Hematopoietic multipotent progenitor cell treated with erythropoietin and hydrocortisone succinate and interleukin-3 and kit ligand, for 17 days (in vitro differentiated cells): ENCODE measurements at regions not wholly inside any gene's neighbourhood (a gene's known extent, or its start where the extent isn't known, plus 50 kb on each side); places are given as distances from the start of the nearest gene placed in this dataset.

Experiments
- DNase-seq: peaks from one replicate; pipeline ENCODE4 v3.0.0-alpha.2; 2015; ENCODE audit warnings: low spot score

DNA sequence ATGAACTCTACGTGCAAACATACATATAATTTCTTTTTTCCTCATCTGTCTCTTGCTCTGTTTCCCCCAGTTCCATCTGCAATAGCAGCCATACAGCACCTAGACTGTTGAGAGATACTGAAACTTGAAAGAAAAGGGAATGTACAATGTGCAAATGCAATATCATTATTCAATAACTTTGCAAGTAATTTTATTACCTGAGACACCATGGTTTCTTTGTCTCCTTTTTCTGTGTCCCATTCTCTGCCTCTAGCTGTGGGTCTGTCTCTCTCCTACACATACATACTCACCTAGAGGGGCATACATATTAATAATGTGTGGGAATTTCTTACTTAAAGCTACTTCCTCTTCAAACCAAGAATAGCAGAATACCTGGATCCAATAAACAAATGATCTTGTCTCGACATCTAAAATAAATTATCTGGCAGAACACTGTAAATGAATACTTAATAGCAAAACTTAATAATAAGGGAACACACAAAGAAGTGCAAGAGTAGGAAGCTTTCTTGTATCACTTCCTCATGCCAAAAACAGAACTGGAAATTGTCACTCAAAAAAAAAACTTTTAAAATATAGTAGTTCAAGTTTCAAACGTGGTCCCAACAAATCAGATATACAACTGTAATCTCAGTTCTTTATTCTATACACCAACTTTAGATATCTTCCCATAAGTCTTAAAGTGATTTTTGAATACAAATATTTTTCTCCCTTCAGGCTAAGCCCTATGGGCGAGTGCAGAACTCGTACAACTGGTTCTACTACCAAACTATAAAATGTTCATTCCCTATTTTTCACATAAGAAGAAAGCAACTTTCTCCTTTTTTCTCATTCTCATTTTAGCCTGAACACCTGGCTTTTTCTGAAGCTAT, 194.6 kb downstream of the NRIP1 start:
- no peak for DNase-seq

DNA sequence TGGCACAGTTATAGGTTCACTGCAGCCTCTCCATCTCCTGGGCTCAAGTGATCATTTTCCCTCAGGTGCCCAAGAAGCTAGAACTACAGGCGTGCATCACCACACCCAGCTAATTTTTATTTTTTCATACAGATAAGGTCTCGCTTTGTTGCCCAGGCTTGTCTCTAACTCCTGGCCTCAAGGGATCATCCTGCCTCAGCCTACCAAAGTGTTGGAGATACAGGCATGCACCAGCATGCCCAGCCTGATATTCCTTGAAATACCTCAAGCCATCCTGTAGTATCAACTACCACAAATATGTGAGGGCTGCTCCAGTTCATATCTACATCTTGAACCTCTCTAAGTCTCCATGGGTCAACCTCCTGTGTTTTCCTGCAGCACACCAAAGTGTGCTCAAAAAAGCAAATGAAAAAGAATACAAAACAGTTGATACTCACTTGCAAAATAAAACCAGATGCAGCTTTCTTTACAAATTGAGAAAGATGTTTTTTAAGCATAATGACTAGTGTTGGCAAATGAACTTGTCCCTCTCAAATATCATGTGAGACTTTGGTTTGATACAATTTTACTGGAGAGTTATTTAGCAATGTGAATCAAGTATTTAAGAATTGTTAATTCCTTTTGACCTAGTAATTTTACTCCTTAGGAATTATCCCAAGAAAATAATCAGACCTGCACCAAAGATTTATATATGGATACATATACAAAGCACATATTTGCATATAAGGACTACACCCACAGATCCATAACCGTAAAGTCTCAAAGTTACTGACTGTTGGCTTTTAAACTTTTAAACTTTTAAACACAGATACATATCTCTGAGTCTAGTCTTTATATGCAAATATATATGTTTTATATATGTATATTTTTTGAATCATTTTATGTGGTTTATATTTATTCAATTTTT, 197.7 kb downstream of the NRIP1 start:
- DNase-seq: no peak

DNA sequence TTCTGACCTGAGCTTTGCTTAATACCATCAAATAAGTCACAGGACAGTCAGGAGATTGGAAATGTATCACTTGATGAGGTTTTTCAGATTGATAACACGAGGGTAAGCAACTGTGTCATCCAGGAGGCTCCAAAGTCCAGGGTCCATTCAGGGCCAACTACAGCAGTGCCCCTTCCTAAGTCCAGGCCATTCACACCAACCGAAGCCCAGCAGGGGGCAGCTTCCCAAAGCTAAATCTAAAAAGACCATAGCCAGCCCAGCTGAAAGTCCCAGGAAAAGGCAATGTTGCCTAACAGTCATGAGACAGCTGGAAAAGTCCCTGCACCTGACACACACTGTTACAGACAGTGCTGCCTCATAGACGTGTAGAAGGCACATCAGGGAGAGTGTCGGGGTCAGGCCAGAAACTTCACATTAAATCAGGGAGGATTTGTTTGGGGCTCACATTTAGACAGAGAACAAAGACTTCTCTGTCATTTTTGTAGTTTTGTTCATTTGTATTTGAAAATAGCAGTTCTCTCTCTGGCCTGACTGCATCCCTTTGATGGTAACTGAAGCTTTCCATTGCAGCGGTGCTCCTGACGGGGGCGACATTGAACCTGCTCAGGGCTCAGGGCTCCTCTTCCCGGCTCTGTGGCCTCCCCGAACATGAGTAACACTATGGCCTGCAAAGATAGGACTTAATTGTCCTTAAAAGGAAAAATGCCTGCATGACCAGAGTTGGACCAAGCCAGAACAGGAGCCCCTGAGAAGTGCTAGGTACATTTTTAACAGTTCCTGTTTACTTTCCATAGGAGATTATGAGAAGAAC, 200.4 kb downstream of the NRIP1 start:
- DNase-seq: no peak

DNA sequence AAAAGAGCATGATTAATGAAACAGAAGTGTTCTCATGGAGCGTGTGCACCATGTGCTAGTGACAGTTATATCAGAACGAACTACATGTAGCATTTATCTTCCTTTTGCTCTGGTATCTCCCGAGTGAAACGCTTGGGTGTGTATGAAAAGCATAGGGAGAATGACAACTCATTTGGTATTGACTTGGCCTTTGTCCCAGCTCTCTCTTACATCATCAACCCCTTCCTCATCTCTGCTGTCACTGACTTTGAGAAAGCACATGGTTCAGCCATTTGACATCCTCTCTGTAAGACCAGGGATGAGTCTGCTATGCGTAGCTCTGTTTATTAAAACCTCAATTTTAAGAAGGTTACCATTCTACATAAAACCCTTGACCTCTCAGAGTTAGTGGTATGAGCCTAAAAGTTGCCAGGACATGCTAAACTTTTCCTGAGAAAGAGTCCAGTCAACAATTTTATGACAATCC, 201.0 kb downstream of the NRIP1 start:
- no peak for DNase-seq

DNA sequence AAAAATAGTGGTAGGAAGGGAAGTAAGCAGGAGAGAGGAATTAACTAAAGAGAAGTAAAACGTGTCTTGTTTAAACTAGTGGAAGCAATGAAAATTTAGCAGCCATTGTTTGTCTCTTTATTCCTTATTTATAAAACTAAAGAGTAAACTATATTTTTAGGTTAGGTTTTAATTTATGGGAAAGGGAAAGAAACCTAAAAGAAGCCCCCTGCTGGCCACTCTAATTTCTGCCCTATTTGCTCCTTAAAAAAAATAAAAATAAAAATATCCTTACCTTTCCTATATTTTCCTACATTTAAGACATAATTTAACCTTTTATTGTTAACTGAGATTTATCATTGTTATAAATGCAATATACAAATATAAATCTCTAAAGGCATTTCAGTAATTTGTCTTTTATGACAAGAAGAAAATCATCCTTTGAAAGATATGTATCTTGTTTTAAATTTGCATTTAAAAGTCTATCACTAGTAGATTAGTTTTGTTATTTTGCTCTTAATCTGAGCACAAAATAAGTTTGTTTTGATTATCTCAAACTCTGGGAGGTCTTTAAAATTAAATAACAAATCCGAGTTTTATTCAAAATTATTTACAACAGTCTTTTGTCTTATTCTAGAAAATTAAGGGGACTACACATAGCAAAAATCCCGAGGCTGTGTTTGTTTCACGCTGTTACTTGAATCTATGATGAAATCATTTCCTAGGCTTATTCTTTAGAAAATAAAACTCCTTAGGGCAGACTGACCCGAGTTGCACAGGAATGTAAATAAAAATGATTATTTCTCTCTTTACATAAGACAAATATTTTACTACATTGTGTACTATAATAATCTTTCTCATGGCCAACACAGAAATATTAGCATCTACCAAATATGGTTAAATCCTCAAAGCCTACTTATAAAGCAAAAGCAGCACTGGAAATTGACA, 201.7 kb downstream of the NRIP1 start:
- DNase-seq: no peak

DNA sequence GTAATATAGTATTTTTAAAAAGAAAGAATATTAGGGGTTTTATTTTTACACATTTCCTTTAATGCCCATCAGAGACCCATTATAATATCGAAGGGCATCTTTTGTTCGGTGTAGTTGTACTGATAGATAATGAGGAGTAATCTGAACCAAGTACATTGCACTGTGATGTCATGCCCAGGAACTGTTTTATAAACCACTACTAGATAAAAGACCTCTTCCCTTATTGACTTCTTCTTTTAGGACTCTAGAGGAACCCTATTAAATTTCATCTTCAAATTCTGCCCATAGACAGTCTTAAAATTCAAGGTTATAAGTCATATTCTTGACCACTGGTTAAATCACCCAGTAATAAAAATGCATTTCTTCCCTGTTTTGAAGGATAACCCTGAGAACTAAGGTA, 206.5 kb downstream of the NRIP1 start:
- DNase-seq: no peak

DNA sequence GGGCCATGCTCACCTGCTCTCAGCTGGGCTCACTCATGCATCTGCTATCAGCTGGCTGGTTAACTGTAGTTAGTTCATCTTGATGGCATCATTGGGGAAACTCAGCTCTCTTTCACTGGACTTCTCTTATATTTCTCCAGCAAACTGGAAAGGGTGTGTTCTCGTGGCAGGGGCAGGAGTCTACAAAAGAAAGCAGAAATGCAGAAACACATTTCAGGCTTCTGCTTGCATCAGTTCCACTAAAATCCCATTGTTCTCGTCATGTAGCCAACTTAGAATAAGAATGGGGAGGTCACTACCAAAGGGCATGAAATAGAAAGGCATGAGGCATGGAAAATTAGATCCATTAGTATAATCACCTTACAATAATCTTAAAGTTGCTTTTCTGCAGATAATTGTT, 207.3 kb downstream of the NRIP1 start:
- DNase-seq: no peak

DNA sequence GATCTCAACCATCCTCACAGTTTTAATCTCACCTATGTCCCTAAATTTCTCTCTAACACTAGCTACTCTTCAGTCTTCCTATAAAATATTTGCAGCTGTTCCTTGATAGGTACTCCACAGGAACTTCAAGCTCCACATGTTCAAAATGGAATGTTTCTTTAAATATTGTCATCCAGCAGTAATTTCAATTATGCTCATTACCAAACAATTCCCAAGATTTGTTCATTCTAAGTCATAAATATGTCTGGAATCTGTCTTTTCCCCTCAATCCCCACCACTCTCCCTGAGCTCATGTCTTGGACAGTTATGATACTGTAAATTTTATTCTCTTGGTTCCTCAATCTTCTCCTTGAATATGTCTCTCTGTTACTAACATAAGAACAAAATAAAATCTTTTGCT, 214.4 kb downstream of the NRIP1 start:
- no peak for DNase-seq

GRCh38 chr21:14846621-14847020, 218.2 kb downstream of the NRIP1 start:
- no peak for DNase-seq

GRCh38 chr21:14844001-14844400, 220.8 kb downstream of the NRIP1 start:
- no peak for DNase-seq

DNA sequence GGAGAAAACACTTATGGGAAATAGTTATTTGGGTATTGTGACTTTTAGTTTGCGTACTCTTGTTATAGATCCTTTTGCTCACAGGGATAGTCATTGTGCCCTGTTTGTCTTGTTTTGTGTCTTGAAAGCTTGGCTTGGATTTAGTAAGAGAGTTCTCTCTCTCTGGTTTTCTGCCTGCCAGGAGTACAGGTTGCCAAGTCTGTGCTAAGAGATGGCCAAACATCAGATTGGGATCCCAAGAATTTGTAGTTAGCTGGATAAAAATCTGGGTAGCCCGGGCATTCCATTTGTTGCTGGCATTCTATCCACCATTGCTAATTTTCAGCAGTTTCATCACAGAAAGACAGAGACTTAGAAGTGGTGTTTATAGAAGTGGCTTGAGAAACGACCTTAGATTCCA, 222.2 kb downstream of the NRIP1 start:
- DNase-seq: no peak

- no peak for DNase-seq
Observed at GRCh38 chr21:14841511-14842472, 223.0 kb downstream of the NRIP1 start.

DNA sequence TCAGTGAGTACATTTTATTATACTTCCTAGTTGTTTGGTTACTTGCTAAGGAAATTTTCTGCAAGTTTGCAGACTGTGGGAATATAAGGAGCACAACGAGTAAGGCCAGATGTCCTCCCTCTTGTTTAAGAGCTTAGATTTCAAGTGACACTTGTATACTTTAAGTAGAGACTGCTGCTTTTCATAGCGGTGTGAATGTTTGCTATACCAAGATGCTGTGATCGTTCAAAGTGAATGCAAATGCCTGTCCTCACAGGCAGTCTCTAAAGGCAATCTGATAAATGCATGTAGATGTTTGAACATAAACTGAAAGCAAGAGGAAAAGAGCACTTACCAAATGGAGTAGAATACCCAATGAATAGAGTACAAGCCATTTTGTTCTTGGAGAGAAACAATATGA, 226.4 kb downstream of the NRIP1 start:
- no peak for DNase-seq

GRCh38 chr21:14836950-14837349, 227.8 kb downstream of the NRIP1 start:
- DNase-seq: no peak

DNA sequence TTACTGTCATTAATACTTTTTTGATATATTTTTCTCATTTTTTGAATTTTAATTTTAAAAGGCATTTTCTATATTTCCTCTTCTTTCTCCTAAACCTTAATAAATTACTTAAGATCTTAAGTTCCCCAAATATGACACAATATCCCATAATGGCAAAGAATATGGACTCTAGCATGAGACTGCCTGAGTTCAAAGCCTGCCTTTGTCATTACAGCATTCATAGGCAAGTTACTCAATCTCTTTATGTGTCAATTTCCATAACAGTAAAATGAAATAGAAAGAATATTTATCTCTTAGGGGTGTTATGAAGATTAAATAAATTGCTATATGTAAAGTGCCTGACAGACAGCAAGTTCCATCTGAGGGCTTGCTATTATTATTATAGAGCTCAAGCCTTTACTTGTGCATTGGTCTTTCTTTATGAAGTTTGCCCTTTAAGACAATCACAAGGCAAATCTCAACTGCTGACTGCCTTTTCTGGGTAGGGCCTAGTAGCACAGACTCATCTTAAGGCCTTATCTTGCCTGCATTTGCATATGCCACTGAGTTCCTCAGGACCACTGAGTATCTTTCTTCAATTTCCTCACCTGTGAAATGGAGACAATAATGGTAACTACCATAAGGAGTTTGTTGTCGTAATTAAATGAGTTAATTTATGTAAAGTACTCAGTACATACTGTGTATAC, 231.0 kb downstream of the NRIP1 start:
- no peak for DNase-seq

GRCh38 chr21:14833241-14833640, 231.6 kb downstream of the NRIP1 start:
- DNase-seq: no peak

DNA sequence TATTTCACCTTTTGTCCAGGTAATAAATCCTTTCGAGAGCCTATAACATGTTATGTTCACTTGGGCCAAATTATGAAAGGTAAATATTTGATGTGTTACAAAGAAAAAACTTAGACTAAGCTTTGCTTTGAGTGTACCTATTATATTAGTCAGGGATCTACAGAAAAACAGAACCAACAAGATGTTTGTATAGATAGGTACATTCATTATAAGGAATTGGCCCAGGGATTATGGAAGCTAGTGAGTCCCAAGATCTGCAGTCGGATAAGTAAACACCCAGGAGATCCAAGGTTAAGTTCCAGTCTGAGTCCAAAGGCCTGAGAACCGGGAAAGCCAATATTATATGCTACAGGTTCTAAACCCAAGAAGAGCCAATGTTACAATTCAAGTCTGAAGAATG, 234.5 kb downstream of the NRIP1 start:
- DNase-seq: no peak

- DNase-seq: no peak
Observed at GRCh38 chr21:14829685-14830084, 235.1 kb downstream of the NRIP1 start.

DNA sequence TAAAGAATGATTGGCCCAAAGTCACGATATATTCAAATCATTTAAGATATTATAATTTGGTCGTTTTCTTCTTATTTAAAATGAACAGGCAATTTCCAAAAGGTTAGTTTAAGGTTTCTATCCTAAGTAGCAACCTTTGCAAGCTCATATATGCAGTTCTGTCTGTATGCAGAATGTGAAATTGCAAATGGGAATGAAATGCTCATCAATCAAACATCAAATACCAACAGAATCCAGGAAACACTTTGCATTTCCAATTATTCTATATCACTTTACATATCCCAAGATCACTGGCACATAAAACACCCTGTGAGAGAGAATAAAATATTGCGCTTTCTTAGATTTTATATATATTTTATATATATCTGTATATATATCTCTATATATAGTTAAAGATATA, 237.3 kb downstream of the NRIP1 start:
- DNase-seq: no peak
